ENCODE measurements at regions not wholly inside any gene's neighbourhood (a gene's known extent, or its start where the extent isn't known, plus 50 kb on each side); places are given as distances from the start of the nearest gene placed in this dataset.

GRCh38 chr4:38317041-38317674, 346.8 kb upstream of the KLF3 start:
- 98 to 99% methylated on average over 3 of the region's 3 CpGs for WGBS, 2 donors
- no peak for DNase-seq
- intact Hi-C loops (cut with DNase I), result loop anchor here (5.0 to 10.0 kb wide), 9 partner anchors 135 to 415 kb away; no protein-coding TSS in a partner anchor
- H3K4me3 ChIP-seq, result no peak overlapping the region
- no peaks in the 10 kb centered on the region for H3K36me3 ChIP-seq
- peaks cover 0 to 4% (median 0%) of the 10 kb centered on the region in 11 donors for H3K9me3 ChIP-seq
- peaks cover 6 to 36% (median 27%) of the 10 kb centered on the region in 9 donors for H3K4me1 ChIP-seq
- H3K27me3 ChIP-seq, result no peaks in the 10 kb centered on the region
- no peak for TF ChIP-seq CTCF (IDR thresholded peaks at IDR 0.05)
- no peak for ATAC-seq
- peak overlapping the region in 2 of 10 donors; percentile 19 to 87 for H3K27ac ChIP-seq

GRCh38 chr4:38318737-38319455, 345.1 kb upstream of the KLF3 start:
- TF ChIP-seq CTCF (IDR thresholded peaks at IDR 0.05), result peak in 1 of 9 donors; percentile 13
- DNase-seq, result peak; percentile 90
- Histone ChIP-seq H3K9me3 (no peaks in the 10 kb centered on the region), H3K27me3 (no peaks in the 10 kb centered on the region), H3K27ac (peak overlapping the region; percentile 14 to 92 (median 86)), H3K36me3 (no peaks in the 10 kb centered on the region), H3K4me1 (peaks cover 6 to 51% (median 27%) of the 10 kb centered on the region in 9 donors), H3K4me3 (peak overlapping the region in 9 of 10 donors; percentile 22 to 45 (median 37))
- ATAC-seq, result peak; percentile 96 to 98 (median 97)
- 2 to 4% methylated on average over 22 of the region's 22 CpGs for WGBS, 2 donors
- intact Hi-C loops (cut with DNase I), result loop anchor here (2.0 to 10.0 kb wide), 14 partner anchors 137 to 413 kb away; partner anchors contain the start of gene KLF3 (in 2 of the 10)

- 17 to 20% methylated on average over 17 of the region's 17 CpGs for WGBS, 2 donors
- no peaks in the 10 kb centered on the region for H3K27me3 ChIP-seq
- ATAC-seq, result peak; percentile 74 to 91 (median 85)
- H3K9me3 ChIP-seq, result no peaks in the 10 kb centered on the region
- no peaks in the 10 kb centered on the region for H3K36me3 ChIP-seq
- intact Hi-C loops (cut with DNase I), result loop anchor here (2.0 to 10.0 kb wide), 19 partner anchors 48 to 413 kb away; partner anchors contain the start of gene KLF3 (in 2 of the 10)
- H3K4me3 ChIP-seq, result peak overlapping the region in 9 of 10 donors; percentile 22 to 45 (median 37)
- peak; percentile 99 to 100 (median 99) for TF ChIP-seq CTCF (IDR thresholded peaks at IDR 0.05)
- peak; percentile 96 to 97 for DNase-seq
- H3K4me1 ChIP-seq, result peaks cover 6 to 48% (median 26%) of the 10 kb centered on the region in 9 donors
- H3K27ac ChIP-seq, result peak overlapping the region; percentile 14 to 92 (median 86)
These were observed 344.3 kb upstream of the KLF3 start for GRCh38 chr4:38319456-38320342.

GRCh38 chr4:38320343-38320695, 343.7 kb upstream of the KLF3 start:
- H3K4me3 ChIP-seq, result peak overlapping the region in 1 of 10 donors; percentile 12

More at GRCh38 chr4:38320343-38320695, 343.7 kb upstream of the KLF3 start:
- Histone ChIP-seq H3K9me3 (no peaks in the 10 kb centered on the region), H3K4me1 (peaks cover 6 to 48% (median 26%) of the 10 kb centered on the region in 9 donors), H3K36me3 (no peaks in the 10 kb centered on the region), H3K27ac (peak overlapping the region in 8 of 10 donors; percentile 49 to 92 (median 84)), H3K27me3 (no peaks in the 10 kb centered on the region)
- ATAC-seq, result no peak
- TF ChIP-seq CTCF (IDR thresholded peaks at IDR 0.05), result no peak
- intact Hi-C loops (cut with DNase I), result loop anchor here in 9 of 10 donors (2.0 to 10.0 kb wide), 10 partner anchors 47 to 412 kb away; no protein-coding TSS in a partner anchor
- 76 to 83% methylated on average over 5 of the region's 5 CpGs for WGBS, 2 donors
- no peak for DNase-seq

Measured in heart right ventricle (tissue), 16 donors.